Renal pelvis (tissue), 1 donor: ENCODE measurements at regions not wholly inside any gene's neighbourhood (a gene's known extent, or its start where the extent isn't known, plus 50 kb on each side); places are given as distances from the start of the nearest gene placed in this dataset.
"Not testable (repeated sequence)": the region's sequence is repeated elsewhere in the genome, so short reads cannot be mapped to it uniquely, and the experiment has no call there.

ENCODE experiments used
- DNase-seq: peaks from one replicate; pipeline ENCODE4 v3.0.0-alpha.2; 2013

GRCh38 chr6:72533606-72534005 lies 88.3 kb upstream of the KCNQ5 start:
- no peak for DNase-seq

DNA sequence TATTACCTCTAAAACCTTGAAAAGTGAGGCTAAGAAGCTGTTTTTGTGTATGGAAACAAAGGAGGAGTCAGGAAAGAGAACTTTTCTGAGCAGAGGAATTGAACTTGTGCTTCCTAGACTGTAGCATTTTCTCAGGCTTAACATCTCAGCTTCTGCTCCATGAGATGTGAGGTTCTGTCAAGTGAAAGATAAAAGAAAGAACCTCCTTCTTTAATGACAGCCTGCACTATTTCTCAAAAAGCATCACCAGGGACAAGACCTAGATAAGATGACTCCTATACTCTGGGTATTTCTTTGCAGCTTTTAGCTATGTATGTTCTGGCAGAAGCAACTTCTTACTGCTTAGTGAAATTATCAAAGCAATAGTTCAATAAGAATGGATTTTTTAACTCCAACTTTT lies 87.6 kb upstream of the KCNQ5 start:
- no peak for DNase-seq

- no peak for DNase-seq
Measured at GRCh38 chr6:72535124-72535523, 86.7 kb upstream of the KCNQ5 start.

GRCh38 chr6:72547020-72547419 lies 74.8 kb upstream of the KCNQ5 start:
- DNase-seq = no peak

DNA sequence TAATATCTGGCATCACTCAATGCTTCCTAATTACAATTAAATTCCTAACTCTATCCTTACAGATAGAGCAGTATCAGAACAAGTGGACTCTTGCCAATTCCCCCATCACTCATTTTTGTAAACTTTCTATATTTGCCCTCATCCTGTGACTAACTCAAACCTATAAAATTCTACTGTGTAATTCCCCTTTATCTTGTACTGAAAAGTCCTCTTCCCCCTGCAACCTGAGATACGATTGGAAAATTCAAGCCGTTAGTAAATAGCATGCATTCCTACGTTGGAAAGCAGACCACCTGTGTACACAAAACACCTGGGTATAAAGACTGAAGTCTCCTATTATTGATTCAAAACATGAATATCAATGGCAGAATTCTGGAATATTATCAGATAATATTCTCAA lies 70.4 kb upstream of the KCNQ5 start:
- DNase-seq = no peak

DNA sequence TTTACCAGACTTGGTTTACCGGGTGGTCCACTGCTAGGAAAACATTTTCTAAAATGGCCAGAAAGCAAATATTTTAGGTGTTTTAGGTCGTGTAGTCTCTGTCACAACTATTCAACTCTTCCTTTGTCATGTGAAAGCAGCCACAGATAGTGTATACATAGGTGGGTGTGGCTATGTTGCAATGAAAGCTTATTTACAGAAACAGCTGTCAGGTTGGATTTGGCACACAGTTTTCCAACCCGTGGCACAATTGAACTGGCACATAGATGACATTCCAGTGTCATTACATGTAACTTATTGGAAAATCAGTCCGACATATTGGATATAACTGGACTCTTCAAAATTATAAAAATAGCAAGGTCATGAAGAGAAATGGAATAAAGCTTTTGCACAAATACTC lies 68.9 kb upstream of the KCNQ5 start:
- no peak for DNase-seq

- DNase-seq = no peak
Measured at GRCh38 chr6:72553531-72554511, 68.0 kb upstream of the KCNQ5 start.

DNA sequence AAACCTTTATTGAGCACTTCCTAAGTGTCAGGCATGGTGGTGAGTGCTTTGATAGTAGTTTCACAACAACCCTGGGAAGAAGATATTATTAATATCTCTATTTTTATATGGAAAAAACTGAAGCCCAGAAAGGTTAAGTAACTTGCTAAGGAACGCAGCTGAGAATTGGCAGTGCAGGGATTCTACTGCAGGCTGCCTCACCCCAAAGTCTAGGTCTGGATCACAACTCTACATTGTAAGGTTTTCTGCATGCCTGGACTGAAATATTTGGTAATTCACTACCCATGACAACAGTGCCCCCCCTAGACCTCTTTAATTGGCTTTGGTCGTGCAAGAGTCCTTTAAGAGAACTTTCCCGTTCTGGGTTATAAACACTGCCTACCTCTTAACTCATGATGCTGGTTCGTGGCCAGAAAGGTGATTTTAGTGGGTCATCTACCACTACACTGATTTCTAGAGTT lies 67.1 kb upstream of the KCNQ5 start:
- no peak for DNase-seq

- no peak for DNase-seq
Measured at GRCh38 chr6:72559067-72559466, 62.8 kb upstream of the KCNQ5 start.

GRCh38 chr6:72559555-72559954 lies 62.3 kb upstream of the KCNQ5 start:
- no peak for DNase-seq

DNA sequence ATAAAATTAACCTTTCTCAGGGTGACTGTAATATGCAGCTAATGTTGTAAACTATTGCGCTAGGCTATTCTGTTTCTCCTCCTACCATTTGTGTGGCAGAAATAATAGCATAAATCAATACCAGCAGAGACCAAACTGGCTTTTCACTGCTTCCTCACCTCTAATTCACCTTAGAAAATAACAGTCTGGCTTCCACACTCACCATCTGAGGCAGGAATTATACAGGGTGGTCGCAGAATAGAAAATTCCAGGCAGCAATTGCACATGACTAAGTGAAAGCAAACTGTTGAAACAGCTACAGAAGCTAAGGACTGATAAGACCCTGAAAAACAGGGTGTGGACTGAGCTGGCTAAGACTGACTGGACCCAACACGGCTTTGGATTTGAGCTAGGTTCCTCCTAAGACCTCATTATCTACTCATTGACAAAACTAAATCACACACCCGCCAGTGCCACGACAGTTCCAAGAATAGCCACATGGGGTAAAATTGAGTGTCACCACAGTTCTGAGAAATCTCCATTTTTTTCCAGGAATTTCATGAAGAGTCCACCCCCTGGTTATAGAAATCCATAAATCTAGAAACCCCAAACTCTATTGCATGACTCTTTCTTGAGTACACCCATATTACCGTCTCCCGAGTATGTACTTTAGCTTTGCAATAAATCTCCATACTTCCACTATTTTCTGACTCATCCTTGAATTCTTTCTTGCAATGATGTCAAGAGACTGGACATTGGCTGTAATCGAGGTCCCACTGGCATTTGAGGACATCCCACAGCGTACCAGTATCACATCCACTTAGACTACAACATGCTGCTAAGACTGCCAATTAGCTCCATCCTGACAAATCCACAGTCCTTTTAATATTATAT lies 60.9 kb upstream of the KCNQ5 start:
- no peak for DNase-seq

DNA sequence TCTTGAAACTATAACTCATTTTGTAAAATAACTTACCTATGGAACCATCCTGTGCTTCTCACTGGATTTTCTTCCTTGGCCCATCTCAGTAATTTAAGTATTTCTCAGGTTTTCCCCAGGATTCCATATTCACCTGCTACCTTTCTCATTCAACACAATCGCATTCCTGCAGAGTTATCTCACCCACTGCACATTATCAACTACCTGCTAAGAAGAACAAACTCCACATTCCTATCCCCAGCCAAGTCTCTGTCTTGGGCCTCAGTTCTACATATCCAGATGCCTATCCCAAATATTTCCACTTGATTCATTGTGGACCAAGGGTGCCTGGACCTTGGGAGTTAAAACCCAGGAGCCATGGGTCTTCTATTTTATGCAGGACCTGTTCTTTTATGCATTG lies 60.2 kb upstream of the KCNQ5 start:
- no peak for DNase-seq

GRCh38 chr6:72564231-72564630 lies 57.6 kb upstream of the KCNQ5 start:
- no peak for DNase-seq

DNA sequence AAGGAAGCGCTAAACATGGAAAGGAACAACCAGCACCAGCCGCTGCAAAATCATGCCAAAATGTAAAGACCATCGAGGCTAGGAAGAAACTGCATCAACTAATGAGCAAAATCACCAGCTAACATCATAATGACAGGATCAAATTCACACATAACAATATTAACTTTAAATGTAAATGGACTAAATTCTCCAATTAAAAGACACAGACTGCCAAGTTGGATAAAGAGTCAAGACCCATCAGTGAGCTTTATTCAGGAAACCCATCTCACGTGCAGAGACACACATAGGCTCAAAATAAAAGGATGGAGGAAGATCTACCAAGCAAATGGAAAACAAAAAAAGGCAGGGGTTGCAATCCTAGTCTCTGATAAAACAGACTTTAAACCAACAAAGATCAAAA lies 49.9 kb upstream of the KCNQ5 start:
- DNase-seq = not testable (repeated sequence)
